HG03103 (cell line): ENCODE measurements at regions not wholly inside any gene's neighbourhood (a gene's known extent, or its start where the extent isn't known, plus 50 kb on each side); places are given as distances from the start of the nearest gene placed in this dataset.
"Not testable (repeated sequence)": the region's sequence is repeated elsewhere in the genome, so short reads cannot be mapped to it uniquely, and the experiment has no call there.

Experiments used
- ATAC-seq: cut with Tn5 transposase; IDR thresholded peaks from one replicate; pipeline ENCODE4 v1.9.1; 2021; ENCODE audit warnings: low read depth; ENCODE audit not compliant: unreplicated experiment

DNA sequence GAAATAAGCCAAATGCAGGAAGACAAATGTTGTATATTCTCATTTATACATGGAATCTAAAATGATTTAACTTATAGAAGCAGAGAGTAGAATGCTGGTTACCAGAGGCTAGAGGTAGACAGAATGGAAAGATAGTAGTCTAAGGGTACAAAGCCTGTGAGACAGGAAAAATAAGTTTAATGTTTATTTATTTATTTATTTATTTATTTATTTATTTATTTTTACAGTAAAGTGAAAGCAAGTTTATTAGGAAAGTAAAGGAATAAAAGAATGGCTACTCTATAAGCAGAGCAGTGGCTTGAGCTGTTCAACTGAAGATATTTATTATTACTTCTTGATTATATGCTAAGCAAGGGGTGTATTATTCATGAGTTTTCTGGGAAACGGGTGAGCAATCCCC lies 203.2 kb downstream of the LAS1L start:
- ATAC-seq: no peak

GRCh38 chrX:65300104-65300809 lies 234.3 kb downstream of the LAS1L start:
- ATAC-seq: no peak

GRCh38 chrX:65282905-65283304 lies 251.7 kb downstream of the LAS1L start:
- not testable (repeated sequence) for ATAC-seq

- no peak for ATAC-seq
Observed at GRCh38 chrX:65273152-65273551, 261.4 kb downstream of the LAS1L start.

- ATAC-seq: no peak
Observed at GRCh38 chrX:65266482-65266881, 268.1 kb downstream of the LAS1L start.

GRCh38 chrX:65253817-65254216 lies 277.6 kb upstream of the ZC4H2 start:
- ATAC-seq: no peak

DNA sequence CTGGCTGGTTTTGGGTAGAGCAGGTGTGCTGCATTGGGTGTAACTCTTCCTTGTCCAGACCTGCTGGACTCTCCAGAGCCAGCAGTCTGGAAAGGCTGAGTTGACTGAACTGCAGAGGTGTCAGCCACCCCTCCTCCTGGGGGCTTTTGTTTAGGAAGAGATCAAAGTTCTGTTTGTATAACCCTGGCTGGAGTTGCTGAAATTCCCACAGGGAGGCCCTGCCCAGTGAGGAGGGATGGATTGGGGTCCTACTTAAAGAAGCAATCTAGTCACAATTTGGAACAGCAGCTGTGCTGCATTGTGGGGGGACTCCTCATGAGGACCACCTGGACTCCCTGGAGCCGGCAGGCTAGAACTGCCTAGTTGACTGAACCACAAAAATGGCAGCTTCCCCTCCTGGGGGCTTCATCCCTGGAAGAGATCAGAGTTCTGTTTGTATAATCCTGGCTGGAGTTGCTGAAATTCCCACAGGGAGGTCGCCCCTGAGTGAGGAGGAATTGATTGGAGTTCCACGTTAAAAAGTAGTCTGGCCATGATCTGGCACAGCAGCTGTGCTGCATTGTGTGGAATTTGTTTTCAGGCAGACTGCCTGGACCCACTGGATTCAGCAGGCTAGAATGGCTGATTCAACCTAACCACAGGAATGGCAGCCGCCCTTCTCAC lies 264.9 kb upstream of the ZC4H2 start:
- no peak for ATAC-seq

GRCh38 chrX:65203545-65203944 lies 227.3 kb upstream of the ZC4H2 start:
- no peak for ATAC-seq

DNA sequence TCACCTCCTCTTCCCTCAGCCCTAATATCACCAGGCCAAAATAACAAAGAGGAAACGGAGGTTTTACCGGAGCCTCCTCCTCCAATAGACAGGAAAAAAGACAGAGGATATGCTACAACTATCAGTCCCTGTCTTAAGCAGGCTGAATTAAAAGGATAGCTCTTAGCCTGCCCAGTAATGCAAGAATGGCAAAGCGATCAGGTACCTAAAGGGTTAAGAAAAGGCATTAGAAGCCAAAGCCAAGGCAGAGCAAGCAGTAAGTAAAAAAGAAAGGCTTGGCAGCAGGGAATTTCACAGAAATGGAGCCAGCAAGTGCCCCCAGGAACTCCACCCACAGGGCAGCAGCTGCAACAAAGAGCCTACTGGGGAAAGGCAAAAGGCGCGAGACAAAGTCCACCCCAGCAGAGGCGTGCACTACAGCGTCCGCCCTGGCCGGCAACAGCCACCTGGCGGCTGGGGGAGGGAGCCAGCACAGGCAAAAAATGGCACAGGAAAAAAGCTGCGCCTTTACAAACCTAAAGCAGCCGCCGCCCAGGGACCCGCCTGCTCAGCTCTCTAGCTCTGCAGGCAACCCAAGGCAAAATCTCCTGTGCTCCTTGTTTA lies 220.6 kb upstream of the ZC4H2 start:
- no peak for ATAC-seq

DNA sequence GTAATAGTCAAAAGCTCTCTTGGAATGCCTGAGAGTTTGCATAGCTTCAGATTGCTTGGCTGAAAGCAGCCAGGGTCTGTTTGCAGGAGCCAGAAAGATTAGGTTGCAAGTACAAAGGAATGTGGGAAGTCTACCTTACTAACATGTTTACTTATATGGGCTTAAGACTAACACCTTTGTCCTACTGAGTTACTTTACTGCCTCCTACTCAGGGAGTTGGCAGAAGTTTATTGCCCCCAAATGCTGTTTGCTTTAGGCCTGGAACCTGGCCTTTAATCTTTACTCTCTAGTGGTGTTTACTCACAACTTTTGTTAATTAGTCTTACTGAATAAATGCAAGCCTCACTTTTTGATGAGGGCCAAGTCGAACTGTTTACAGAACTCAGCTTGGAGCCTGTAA lies 219.4 kb upstream of the ZC4H2 start:
- no peak for ATAC-seq

DNA sequence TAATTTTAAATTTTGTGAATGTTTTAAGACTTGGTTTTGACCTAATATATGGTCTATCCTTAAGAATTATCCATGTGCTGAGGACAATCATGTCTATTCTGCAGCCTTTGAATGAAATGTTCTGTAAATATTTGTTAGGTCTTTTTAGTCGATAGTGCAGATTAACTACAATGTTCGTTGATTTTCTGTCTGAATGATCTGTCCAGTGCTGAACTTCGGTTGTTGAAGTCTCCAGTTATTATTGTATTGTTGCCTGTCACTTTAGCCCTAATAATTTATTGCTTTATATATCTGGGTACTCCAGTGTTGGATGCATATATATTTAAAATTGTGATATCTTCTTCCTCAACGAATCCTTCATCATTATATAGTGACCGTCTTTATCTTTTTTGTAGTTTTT lies 218.3 kb upstream of the ZC4H2 start:
- no peak for ATAC-seq

GRCh38 chrX:65163325-65163724 lies 187.1 kb upstream of the ZC4H2 start:
- ATAC-seq: not testable (repeated sequence)

- ATAC-seq: no peak
Observed at GRCh38 chrX:65148232-65148631, 172.0 kb upstream of the ZC4H2 start.

GRCh38 chrX:65136424-65136823 lies 160.2 kb upstream of the ZC4H2 start:
- no peak for ATAC-seq

GRCh38 chrX:65127842-65128241 lies 151.6 kb upstream of the ZC4H2 start:
- ATAC-seq: no peak

DNA sequence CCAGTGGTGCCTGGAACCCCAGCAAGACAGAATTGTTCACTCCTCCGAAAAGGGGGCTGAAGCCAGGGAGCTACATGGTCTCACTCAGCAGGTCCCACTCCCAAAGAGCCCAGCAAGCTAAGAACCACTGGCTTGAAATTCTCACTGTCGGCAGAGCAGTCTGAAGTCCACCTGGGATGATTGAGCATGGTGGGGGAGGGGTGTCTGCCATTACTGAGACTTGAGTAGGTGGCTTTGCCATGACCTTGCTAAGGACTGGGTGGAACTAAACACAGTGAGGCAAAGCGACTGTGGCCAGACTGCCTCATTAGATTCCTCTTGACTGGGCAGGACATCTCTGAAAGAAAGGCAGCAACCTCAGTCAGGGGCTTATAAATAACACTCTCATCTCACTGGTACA lies 122.6 kb upstream of the ZC4H2 start:
- no peak for ATAC-seq

DNA sequence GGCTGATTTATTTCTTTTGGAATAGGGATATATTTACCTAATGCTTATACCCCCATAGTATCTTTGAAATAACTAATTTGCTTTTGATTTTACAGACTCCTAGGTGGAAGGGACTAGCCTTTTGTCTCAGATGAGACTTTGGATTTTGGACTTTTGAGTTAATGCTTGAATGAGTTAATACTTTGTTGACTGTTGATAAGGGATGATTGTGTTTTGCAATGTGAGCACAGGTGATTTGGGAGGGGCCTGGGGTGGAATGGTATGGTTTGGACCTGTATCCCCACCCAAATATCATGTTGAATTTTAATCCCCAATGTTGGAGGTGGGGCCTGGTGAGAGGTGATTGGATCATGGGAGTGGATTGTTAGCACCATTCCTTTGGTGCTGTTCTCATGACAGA lies 117.4 kb upstream of the ZC4H2 start:
- ATAC-seq: no peak

DNA sequence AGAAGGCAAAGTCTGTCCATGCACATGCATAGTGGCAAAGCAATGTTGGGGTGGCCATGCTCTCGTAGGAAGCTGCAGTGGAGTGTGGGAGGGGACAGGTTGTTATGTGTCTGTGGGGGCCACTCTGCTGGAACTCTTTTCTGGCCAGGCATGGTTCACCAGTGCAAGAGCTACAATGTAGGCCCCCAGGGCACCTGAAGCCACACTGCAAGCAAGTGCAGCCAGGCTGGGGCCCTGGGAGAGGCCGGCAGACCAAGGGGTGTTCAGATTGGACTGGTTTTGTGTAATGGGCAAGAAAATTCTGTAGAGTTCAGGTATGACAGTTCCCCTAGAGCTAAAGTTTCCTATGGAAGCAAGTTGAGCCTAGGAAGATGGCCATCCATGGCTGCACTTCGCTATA lies 97.0 kb upstream of the ZC4H2 start:
- ATAC-seq: no peak

DNA sequence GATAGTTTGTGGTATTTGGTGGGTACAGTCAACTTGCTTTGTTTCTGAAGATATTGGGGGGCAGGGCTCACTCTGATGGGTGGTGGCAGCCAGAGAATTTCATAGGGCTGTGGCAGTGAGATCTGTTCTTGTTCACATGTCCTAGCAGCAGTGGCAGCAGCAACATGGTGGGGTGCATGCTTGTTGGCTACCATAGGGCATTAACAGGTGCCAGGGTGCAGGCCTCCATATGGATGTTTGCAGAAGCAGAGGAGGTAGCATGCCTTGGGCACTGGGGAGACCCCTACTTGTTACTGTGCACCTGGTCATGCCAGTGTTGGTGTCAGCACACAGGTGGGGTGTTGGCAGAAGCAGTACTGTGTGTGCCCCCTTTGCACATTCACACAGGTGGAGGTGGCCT lies 96.3 kb upstream of the ZC4H2 start:
- ATAC-seq: no peak

GRCh38 chrX:65058626-65059025 lies 82.4 kb upstream of the ZC4H2 start:
- not testable (repeated sequence) for ATAC-seq

GRCh38 chrX:65045001-65045400 lies 68.8 kb upstream of the ZC4H2 start:
- no peak for ATAC-seq

GRCh38 chrX:65035446-65035770 lies 59.2 kb upstream of the ZC4H2 start:
- ATAC-seq: peak; percentile 27
